Endothelial cell of umbilical vein (primary cell): ENCODE measurements at regions not wholly inside any gene's neighbourhood (a gene's known extent, or its start where the extent isn't known, plus 50 kb on each side); places are given as distances from the start of the nearest gene placed in this dataset.

Experiments
- BruUV-seq: library from RNA; stranded (reverse); fragments of 400-500 nt; replicated peaks from 2 replicates; lab custom pipeline; 2021; lab: Mats Ljungman, UMichigan
- CTCF ChIA-PET: fragments of 300-600, 350-600 bp; sonication (Branson Sonifier 250); formaldehyde crosslinking; loops from one replicate; lab custom pipeline; 2021; ENCODE audit warnings: antibody characterized with exemption, inconsistent platforms; lab: Charles Lee
- POLR2A ChIA-PET: fragments of 300-600, 350-600 bp; sonication (Branson Sonifier 250); formaldehyde crosslinking; loops from one replicate; lab custom pipeline; 2021; ENCODE audit warnings: antibody characterized with exemption, inconsistent platforms; lab: Charles Lee
- DNase-seq: peaks from one replicate; pipeline ENCODE4 v3.0.0-alpha.2; 2011; ENCODE audit warnings: low read depth, low spot score
- FAIRE-seq: peaks from 2 replicates; lab custom pipeline; 2011; peaks lifted over from hg19 to GRCh38; lab: Jason Lieb, UNC
- H2AFZ ChIP-seq: 2 replicates; pipeline ENCODE4 v1.6.0; 2012; ENCODE audit warnings: low read depth, low read length, control low read depth, inconsistent platforms
- H3K27ac ChIP-seq: 2 replicates; pipeline ENCODE4 v1.5.1; 2011; ENCODE audit warnings: low read depth, mild to moderate bottlenecking, control low read depth, low read length, moderate library complexity; ENCODE audit not compliant: insufficient read depth
- H3K27me3 ChIP-seq, 2 experiments: 2 replicates each; pipeline versions ENCODE4 v1.6.0 to v1.6.1; 2011; ENCODE audit warnings: low read length in 2 of 2, mixed read lengths in 1 of 2; ENCODE audit not compliant: control insufficient read depth in 2 of 2, insufficient read depth in 2 of 2
- H3K36me3 ChIP-seq, 2 experiments: 2 replicates in 1 of 2; 3 replicates in 1 of 2; pipeline ENCODE4 v1.5.1; 2011; ENCODE audit warnings: low read length in 2 of 2, mild to moderate bottlenecking in 1 of 2, moderate library complexity in 1 of 2; ENCODE audit not compliant: control insufficient read depth in 2 of 2, insufficient read depth in 2 of 2; ENCODE audit errors: extremely low read depth in 1 of 2
- H3K4me1 ChIP-seq: 3 replicates; pipeline ENCODE4 v1.5.1; 2011; ENCODE audit warnings: mild to moderate bottlenecking, low read length; ENCODE audit not compliant: control insufficient read depth, insufficient read depth; ENCODE audit errors: extremely low read depth
- H3K4me2 ChIP-seq: 2 replicates; pipeline ENCODE4 v1.6.1; 2011; ENCODE audit warnings: low read length, control low read depth, mixed read lengths; ENCODE audit not compliant: insufficient read depth
- H3K4me3 ChIP-seq, 3 experiments: fragments of 200-600 bp in 1 of 3; sonication (generic), shearing (Covaris generic) in 1 of 3; replicated peaks in 1 of 3; 2 replicates each; pipeline ENCODE4 v1.5.1; 2011 to 2016; ENCODE audit warnings: control low read depth in 3 of 3, low read length in 3 of 3, mild to moderate bottlenecking in 2 of 3, inconsistent platforms in 1 of 3, low read depth in 1 of 3, moderate library complexity in 1 of 3; ENCODE audit not compliant: insufficient read depth in 1 of 3
- H3K79me2 ChIP-seq: 2 replicates; pipeline ENCODE4 v1.6.0; 2012; ENCODE audit warnings: low read length, inconsistent platforms; ENCODE audit not compliant: control insufficient read depth, insufficient read depth
- H3K9ac ChIP-seq: replicated peaks from 2 replicates; pipeline ENCODE3; 2011; ENCODE audit warnings: low read length, control low read depth; ENCODE audit not compliant: insufficient read depth; ENCODE audit errors: extremely low read depth
- H3K9me1 ChIP-seq: replicated peaks from 3 replicates; pipeline ENCODE4 v1.6.0; 2011; ENCODE audit warnings: mild to moderate bottlenecking, low read length; ENCODE audit not compliant: control insufficient read depth, insufficient read depth; ENCODE audit errors: extremely low read depth
- H3K9me3 ChIP-seq: replicated peaks from 2 replicates; pipeline ENCODE4 v1.5.1; 2012; ENCODE audit warnings: low read length, inconsistent platforms; ENCODE audit not compliant: control insufficient read depth, insufficient read depth
- H4K20me1 ChIP-seq: replicated peaks from 2 replicates; pipeline ENCODE3; 2011; ENCODE audit warnings: mild to moderate bottlenecking, low read length; ENCODE audit not compliant: control insufficient read depth, insufficient read depth; ENCODE audit errors: extremely low read depth
- CTCF ChIP-seq, 2 donors: IDR thresholded peaks; 1 replicate in 1 of 2; 2 replicates in 1 of 2; pipeline ENCODE4 v1.5.1; 2011; ENCODE audit warnings: low read length in 2 of 2, mild to moderate bottlenecking in 2 of 2, moderate library complexity in 2 of 2, control low read depth in 1 of 2, inconsistent platforms in 1 of 2, low read depth in 1 of 2; ENCODE audit not compliant: insufficient read depth in 1 of 2; ENCODE audit errors: extremely low read depth in 1 of 2
- EZH2 ChIP-seq: IDR thresholded peaks from 2 replicates; pipeline ENCODE4 v1.6.1; 2012; ENCODE audit warnings: borderline replicate concordance, low read depth, mild to moderate bottlenecking, moderate library complexity, low read length, inconsistent platforms; ENCODE audit not compliant: severe bottlenecking
- FOS ChIP-seq: IDR thresholded peaks from 2 replicates; pipeline ENCODE4 v1.6.1; 2011; ENCODE audit warnings: mild to moderate bottlenecking, low read length, moderate library complexity, borderline replicate concordance; ENCODE audit not compliant: insufficient read depth
- GATA2 ChIP-seq: IDR thresholded peaks from 2 replicates; pipeline ENCODE4 v1.7.0; 2011; ENCODE audit warnings: low read depth, mild to moderate bottlenecking, moderate library complexity, mixed read lengths, low read length; ENCODE audit not compliant: insufficient read length, insufficient read depth
- JUN ChIP-seq: IDR thresholded peaks from 2 replicates; pipeline ENCODE4 v1.6.1; 2011; ENCODE audit warnings: borderline replicate concordance, low read depth; ENCODE audit not compliant: insufficient read length, insufficient read depth
- MAX ChIP-seq: IDR thresholded peaks from 2 replicates; pipeline ENCODE4 v1.6.1; 2011; ENCODE audit not compliant: insufficient read depth, insufficient read length
- MYC ChIP-seq: IDR thresholded peaks from one replicate; pipeline ENCODE4 v1.6.1; 2011; ENCODE audit warnings: mild to moderate bottlenecking, low read depth, low read length
- POLR2A ChIP-seq: IDR thresholded peaks from 2 replicates; pipeline ENCODE4 v1.6.1; 2012; ENCODE audit warnings: low read depth, mild to moderate bottlenecking, control low read depth, low read length
- POLR2AphosphoS5 ChIP-seq: IDR thresholded peaks from 2 replicates; pipeline ENCODE4 v1.6.1; 2012; ENCODE audit warnings: low read depth, mild to moderate bottlenecking, control low read depth, low read length, moderate library complexity; ENCODE audit not compliant: insufficient read depth
- dilution Hi-C: fragments of 300-500 bp; cut with MboI; formaldehyde crosslinking; loops from one replicate; pipeline ENCODE4 v1.15.0; 2019; ENCODE audit warnings: low sequenced_read_pairs; ENCODE audit not compliant: extremely low pct_ligation_motif_present
- intact Hi-C: fragments of 100-400 bp; cut with micrococcal nuclease; formaldehyde crosslinking; loops from one replicate; pipeline ENCODE4 v1.10.0; 2022

- no peaks in the 10 kb centered on the region for H4K20me1 ChIP-seq
- ChIA-PET POLR2A (no interaction called here), CTCF (no interaction called here)
- DNase-seq (no peak), FAIRE-seq (no peak)
- no peaks in the 10 kb centered on the region for H3K36me3 ChIP-seq
- H3K27ac ChIP-seq: no peak overlapping the region
- H3K4me1 ChIP-seq: no peaks in the 10 kb centered on the region
- H3K9me3 ChIP-seq: no peaks in the 10 kb centered on the region
- intact Hi-C loops (loop anchor here (2.0 kb wide), 1 partner anchor 15 kb away; no protein-coding TSS in a partner anchor), dilution Hi-C loops (no loop called here)
- TF ChIP-seq FOS (no peak), POLR2A (no peak), POLR2AphosphoS5 (no peak), GATA2 (no peak), EZH2 (no peak), CTCF (IDR thresholded peaks at IDR 0.05; ENCODE audit: extremely low read depth in 1 of 2, insufficient read depth in 1 of 2, low read depth in 1 of 2, low read length in 2 of 2) (no peak), MAX (no peak), MYC (no peak), JUN (no peak)
- H3K9me1 ChIP-seq: no peaks in the 10 kb centered on the region
- BruUV-seq: no TSS peak
- no peak overlapping the region for H3K9ac ChIP-seq
- no peak overlapping the region for H2AFZ ChIP-seq
- H3K4me3 ChIP-seq: no peak overlapping the region
- H3K4me2 ChIP-seq: no peak overlapping the region
- no peaks in the 10 kb centered on the region for H3K27me3 ChIP-seq
- no peaks in the 10 kb centered on the region for H3K79me2 ChIP-seq
Observed at GRCh38 chr3:144049374-144049773, 77.8 kb downstream of the DIPK2A start.
